PC-3 (cell line): ENCODE measurements at regions not wholly inside any gene's neighbourhood (a gene's known extent, or its start where the extent isn't known, plus 50 kb on each side); places are given as distances from the start of the nearest gene placed in this dataset.

ENCODE experiments used
- ATAC-seq: fragments of 200-7000 bp; cut with Tn5 transposase; 2 replicates; pipeline ENCODE4 v1.9.1; 2020; ENCODE audit warnings: mild to moderate bottlenecking, moderate library complexity
- BruUV-seq: library from RNA; stranded (reverse); fragments of 400-500 nt; replicated peaks from 2 replicates; lab custom pipeline; 2021; lab: Mats Ljungman, UMichigan
- CTCF ChIA-PET: fragments of 300-600 bp; sonication (Branson Sonifier 250); formaldehyde crosslinking; loops from one replicate; lab custom pipeline; 2022; ENCODE audit warnings: antibody characterized with exemption; lab: Charles Lee
- POLR2A ChIA-PET: fragments of 300-600 bp; sonication (Branson Sonifier 250); formaldehyde crosslinking; loops from one replicate; lab custom pipeline; 2022; ENCODE audit warnings: antibody characterized with exemption; ENCODE audit not compliant: unreplicated experiment; lab: Charles Lee
- DNase-seq: peaks from one replicate; pipeline ENCODE4 v3.0.0-alpha.2; 2015
- H2AFZ ChIP-seq: fragments of 300-600 bp; sonication (generic); 2 replicates; pipeline ENCODE4 v1.6.0; 2016; ENCODE audit warnings: antibody characterized with exemption, low read length
- H3F3A ChIP-seq: fragments of 300-600 bp; sonication (generic); one replicate; pipeline ENCODE4 v1.6.0; 2017; ENCODE audit warnings: antibody characterized with exemption, low read length, control low read depth, mild to moderate bottlenecking; ENCODE audit not compliant: unreplicated experiment
- H3K27ac ChIP-seq: fragments of 300-600 bp; sonication (generic); 2 replicates; pipeline ENCODE4 v1.5.1; 2016; ENCODE audit warnings: mild to moderate bottlenecking, low read length
- H3K27me3 ChIP-seq: fragments of 300-600 bp; sonication (generic); 2 replicates; pipeline ENCODE4 v1.6.1; 2016; ENCODE audit warnings: low read length, mixed read lengths
- H3K36me3 ChIP-seq: fragments of 300-600 bp; sonication (generic); 2 replicates; pipeline ENCODE4 v1.6.1; 2016; ENCODE audit warnings: low read depth, mixed run types, low read length, mixed read lengths
- H3K4me1 ChIP-seq: fragments of 300-600 bp; sonication (generic); 2 replicates; pipeline ENCODE4 v1.5.1; 2016; ENCODE audit warnings: low read length; ENCODE audit not compliant: insufficient read depth
- H3K4me2 ChIP-seq: fragments of 300-600 bp; sonication (generic); 2 replicates; pipeline ENCODE4 v1.6.0; 2016; ENCODE audit warnings: low read length
- H3K4me3 ChIP-seq: fragments of 300-600 bp; sonication (generic); 2 replicates; pipeline ENCODE4 v1.5.1; 2016; ENCODE audit warnings: mild to moderate bottlenecking, low read length, mixed read lengths
- H3K79me2 ChIP-seq: fragments of 300-600 bp; sonication (generic); 2 replicates; pipeline ENCODE4 v1.6.1; 2017; ENCODE audit warnings: low read length, mixed read lengths
- H3K9ac ChIP-seq: fragments of 300-600 bp; sonication (generic); 2 replicates; pipeline ENCODE4 v1.6.0; 2016; ENCODE audit warnings: mild to moderate bottlenecking, low read length
- H3K9me2 ChIP-seq: fragments of 300-600 bp; sonication (generic); replicated peaks from 2 replicates; pipeline ENCODE4 v1.6.1; 2016; ENCODE audit warnings: mixed run types, low read length, mixed read lengths
- H3K9me3 ChIP-seq: fragments of 300-600 bp; sonication (generic); 2 replicates; pipeline ENCODE4 v1.6.1; 2016; ENCODE audit warnings: low read length, mixed read lengths
- H4K20me1 ChIP-seq: fragments of 300-600 bp; sonication (generic); 2 replicates; pipeline ENCODE4 v1.6.1; 2016; ENCODE audit warnings: low read length, mixed read lengths
- CTCF ChIP-seq: fragments of 300-600 bp; sonication (generic); conservative IDR thresholded peaks from 2 replicates; pipeline ENCODE4 v1.5.1; 2017; ENCODE audit warnings: antibody characterized with exemption, low read depth, mild to moderate bottlenecking, low read length
- EZH2 ChIP-seq: fragments of 300-600 bp; sonication (generic); IDR thresholded peaks from one replicate; pipeline ENCODE4 v1.6.1; 2017; ENCODE audit warnings: antibody characterized with exemption, mild to moderate bottlenecking, low read length; ENCODE audit not compliant: unreplicated experiment
- EZH2phosphoT487 ChIP-seq: fragments of 300-600 bp; sonication (generic); IDR thresholded peaks from 2 replicates; pipeline ENCODE4 v1.6.1; 2018; ENCODE audit warnings: mild to moderate bottlenecking, antibody characterized with exemption, low read length, borderline replicate concordance
- intact Hi-C: fragments of 100-400 bp; cut with micrococcal nuclease; formaldehyde crosslinking; loops from 2 replicates; pipeline ENCODE4 v1.9.0; 2023

- Histone ChIP-seq H3K9me3 (no peaks in the 10 kb centered on the region), H3K4me3 (no peak overlapping the region), H3K4me1 (peaks cover 13% of the 10 kb centered on the region), H2AFZ (peak overlapping the region; percentile 11; the same call in 1 of the 2 replicates), H3K27ac (peak overlapping the region; percentile 60), H3K9me2 (no peaks in the 10 kb centered on the region), H3K27me3 (no peaks in the 10 kb centered on the region), H3K79me2 (no peaks in the 10 kb centered on the region), H4K20me1 (no peaks in the 10 kb centered on the region), H3K9ac (no peak overlapping the region), H3K36me3 (no peaks in the 10 kb centered on the region), H3F3A (no peaks in the 10 kb centered on the region), H3K4me2 (peak overlapping the region; percentile 26; the same call in 1 of the 2 replicates)
- no TSS peak for BruUV-seq
- ATAC-seq (peak; percentile 87), DNase-seq (peak; percentile 67)
- intact Hi-C loops: no loop called here
- no peak for TF ChIP-seq EZH2phosphoT487
- TF ChIP-seq CTCF: no peak
- TF ChIP-seq EZH2: no peak
- ChIA-PET CTCF (interaction anchor here (0.6 kb wide), 1 partner anchor 472 kb away, joined by 6 read pairs; no protein-coding TSS in a partner anchor), POLR2A (no interaction called here)
Measured at GRCh38 chr2:226137201-226137811, 662.3 kb downstream of the IRS1 start.

- intact Hi-C loops: no loop called here
- Histone ChIP-seq H4K20me1 (no peaks in the 10 kb centered on the region), H3K27ac (peak overlapping the region; percentile 60), H3K79me2 (no peaks in the 10 kb centered on the region), H3K9me3 (no peaks in the 10 kb centered on the region), H3K9ac (no peak overlapping the region), H3K27me3 (no peaks in the 10 kb centered on the region), H3F3A (no peaks in the 10 kb centered on the region), H3K4me3 (no peak overlapping the region), H3K4me2 (peak overlapping the region; percentile 26; the same call in 1 of the 2 replicates), H2AFZ (peak overlapping the region; percentile 11; the same call in 1 of the 2 replicates), H3K4me1 (peaks cover 13% of the 10 kb centered on the region), H3K9me2 (no peaks in the 10 kb centered on the region), H3K36me3 (no peaks in the 10 kb centered on the region)
- TF ChIP-seq EZH2 (no peak), CTCF (no peak), EZH2phosphoT487 (no peak)
- ATAC-seq (no peak), DNase-seq (no peak)
- CTCF ChIA-PET: no interaction called here
- POLR2A ChIA-PET: no interaction called here
- BruUV-seq: no TSS peak
Measured at GRCh38 chr2:226136739-226137138, 662.9 kb downstream of the IRS1 start.

GRCh38 chr2:226135861-226136548, 663.6 kb downstream of the IRS1 start:
- Histone ChIP-seq H3K4me3 (no peak overlapping the region), H3K4me2 (no peak overlapping the region), H3K27me3 (no peaks in the 10 kb centered on the region), H4K20me1 (no peaks in the 10 kb centered on the region), H3K4me1 (peaks cover 16% of the 10 kb centered on the region), H3K9me3 (no peaks in the 10 kb centered on the region), H3K9me2 (no peaks in the 10 kb centered on the region), H3K36me3 (no peaks in the 10 kb centered on the region), H2AFZ (no peak overlapping the region), H3K79me2 (no peaks in the 10 kb centered on the region), H3K27ac (no peak overlapping the region), H3K9ac (no peak overlapping the region), H3F3A (no peaks in the 10 kb centered on the region)
- ChIA-PET POLR2A (no interaction called here), CTCF (no interaction called here)
- DNase-seq (no peak), ATAC-seq (no peak)
- no TSS peak for BruUV-seq
- intact Hi-C loops: no loop called here
- TF ChIP-seq EZH2 (no peak), EZH2phosphoT487 (no peak), CTCF (no peak)
